Upper lobe of left lung (tissue), 4 donors: ENCODE measurements at regions not wholly inside any gene's neighbourhood (a gene's known extent, or its start where the extent isn't known, plus 50 kb on each side); places are given as distances from the start of the nearest gene placed in this dataset.

Experiments
- EP300 ChIP-seq, 4 donors: sonication (generic); formaldehyde crosslinking; IDR thresholded peaks; one replicate each; pipeline ENCODE4 v1.5.1; 2017; ENCODE audit warnings: antibody characterized with exemption in 4 of 4, control low read depth in 2 of 4
- POLR2AphosphoS5 ChIP-seq, 2 donors: sonication (generic); formaldehyde crosslinking; IDR thresholded peaks; one replicate each; pipeline ENCODE4 v1.5.1; 2017; ENCODE audit warnings: antibody characterized with exemption in 2 of 2
- TF ChIP-seq, protein P1 (sequence below), 6 experiments: fragments of 450-650 bp in 4 of 6; fragments of 200-600 bp in 2 of 6; sonication (generic) in 2 of 6; IDR thresholded peaks; one replicate each; pipeline ENCODE4 v1.5.1; 2016 to 2019; ENCODE audit warnings: antibody characterized with exemption in 6 of 6

DNA sequence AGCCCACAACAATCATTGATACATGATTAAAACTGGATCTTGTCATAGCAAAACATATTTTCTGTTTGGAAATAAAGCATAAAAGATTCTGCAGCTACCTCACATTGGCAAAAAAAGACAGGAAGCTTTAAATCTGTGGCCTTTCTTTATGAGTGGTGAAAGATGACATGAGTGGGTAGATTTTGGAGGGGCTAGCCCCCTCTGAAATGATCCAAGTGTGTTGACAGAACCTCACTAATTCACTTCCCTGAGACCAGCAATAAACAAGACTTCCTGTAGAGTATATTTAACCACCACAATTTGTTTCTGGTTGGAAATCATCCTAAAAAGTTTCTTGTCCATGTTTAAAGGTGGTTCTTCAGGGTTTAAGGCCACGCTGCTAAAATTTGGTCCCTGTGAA lies 530.8 kb downstream of the SPATA31D1 start:
- TF ChIP-seq, protein P1, sequence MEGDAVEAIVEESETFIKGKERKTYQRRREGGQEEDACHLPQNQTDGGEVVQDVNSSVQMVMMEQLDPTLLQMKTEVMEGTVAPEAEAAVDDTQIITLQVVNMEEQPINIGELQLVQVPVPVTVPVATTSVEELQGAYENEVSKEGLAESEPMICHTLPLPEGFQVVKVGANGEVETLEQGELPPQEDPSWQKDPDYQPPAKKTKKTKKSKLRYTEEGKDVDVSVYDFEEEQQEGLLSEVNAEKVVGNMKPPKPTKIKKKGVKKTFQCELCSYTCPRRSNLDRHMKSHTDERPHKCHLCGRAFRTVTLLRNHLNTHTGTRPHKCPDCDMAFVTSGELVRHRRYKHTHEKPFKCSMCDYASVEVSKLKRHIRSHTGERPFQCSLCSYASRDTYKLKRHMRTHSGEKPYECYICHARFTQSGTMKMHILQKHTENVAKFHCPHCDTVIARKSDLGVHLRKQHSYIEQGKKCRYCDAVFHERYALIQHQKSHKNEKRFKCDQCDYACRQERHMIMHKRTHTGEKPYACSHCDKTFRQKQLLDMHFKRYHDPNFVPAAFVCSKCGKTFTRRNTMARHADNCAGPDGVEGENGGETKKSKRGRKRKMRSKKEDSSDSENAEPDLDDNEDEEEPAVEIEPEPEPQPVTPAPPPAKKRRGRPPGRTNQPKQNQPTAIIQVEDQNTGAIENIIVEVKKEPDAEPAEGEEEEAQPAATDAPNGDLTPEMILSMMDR (IDR thresholded peaks at IDR 0.05) = no peak
- TF ChIP-seq EP300 (IDR thresholded peaks at IDR 0.05) (no peak), POLR2AphosphoS5 (IDR thresholded peaks at IDR 0.05) (no peak)
